Omental fat pad (tissue), 3 donors: ENCODE measurements at regions not wholly inside any gene's neighbourhood (a gene's known extent, or its start where the extent isn't known, plus 50 kb on each side); places are given as distances from the start of the nearest gene placed in this dataset.

Source experiments
- ATAC-seq: fragments of 150-250 bp; one replicate; pipeline ENCODE4 v1.9.1; 2016; ENCODE audit warnings: mild to moderate bottlenecking, moderate library complexity; ENCODE audit not compliant: low FRiP score
- DNase-seq: peaks from one replicate; pipeline ENCODE4 v3.0.0-alpha.2; 2019; ENCODE audit warnings: low spot score
- CTCF ChIP-seq, 3 donors: fragments of 450-650 bp; IDR thresholded peaks; one replicate each; pipeline ENCODE4 v1.5.1; 2016 to 2017; ENCODE audit warnings: antibody characterized with exemption in 3 of 3, mild to moderate bottlenecking in 3 of 3, moderate library complexity in 2 of 3

GRCh38 chr13:67366533-67366932 is 136.4 kb upstream of the PCDH9 start:
- TF ChIP-seq CTCF (IDR thresholded peaks at IDR 0.05), result no peak
- ATAC-seq (no peak), DNase-seq (no peak)

- no peak for ATAC-seq
- DNase-seq, result no peak
- no peak for TF ChIP-seq CTCF (IDR thresholded peaks at IDR 0.05)
Measured at GRCh38 chr13:67355812-67356476, 125.8 kb upstream of the PCDH9 start.

GRCh38 chr13:67353941-67354340 is 123.8 kb upstream of the PCDH9 start:
- ATAC-seq, result no peak
- no peak for DNase-seq
- no peak for TF ChIP-seq CTCF (IDR thresholded peaks at IDR 0.05)

GRCh38 chr13:67353031-67353430 is 122.9 kb upstream of the PCDH9 start:
- no peak for ATAC-seq
- no peak for TF ChIP-seq CTCF (IDR thresholded peaks at IDR 0.05)

GRCh38 chr13:67351909-67352308 is 121.8 kb upstream of the PCDH9 start:
- no peak for DNase-seq
- TF ChIP-seq CTCF (IDR thresholded peaks at IDR 0.05), result no peak
- ATAC-seq, result no peak

More at GRCh38 chr13:67353031-67353430, 122.9 kb upstream of the PCDH9 start:
- DNase-seq, result no peak

GRCh38 chr13:67351114-67351513 is 121.0 kb upstream of the PCDH9 start:
- DNase-seq (no peak), ATAC-seq (no peak)
- no peak for TF ChIP-seq CTCF (IDR thresholded peaks at IDR 0.05)

- ATAC-seq (no peak), DNase-seq (no peak)
- no peak for TF ChIP-seq CTCF (IDR thresholded peaks at IDR 0.05)
Measured at GRCh38 chr13:67343777-67344176, 113.6 kb upstream of the PCDH9 start.
